Erythroblast (primary cell): ENCODE measurements at regions not wholly inside any gene's neighbourhood (a gene's known extent, or its start where the extent isn't known, plus 50 kb on each side); places are given as distances from the start of the nearest gene placed in this dataset.

Experiments
- GATA1 ChIP-seq: IDR thresholded peaks from 2 replicates; pipeline ENCODE4 v1.6.1; 2011; ENCODE audit warnings: low read depth, mild to moderate bottlenecking, control low read depth, low read length, moderate library complexity
- POLR2A ChIP-seq: IDR thresholded peaks from 2 replicates; pipeline ENCODE4 v1.6.1; 2011; ENCODE audit warnings: mild to moderate bottlenecking, low read length

DNA sequence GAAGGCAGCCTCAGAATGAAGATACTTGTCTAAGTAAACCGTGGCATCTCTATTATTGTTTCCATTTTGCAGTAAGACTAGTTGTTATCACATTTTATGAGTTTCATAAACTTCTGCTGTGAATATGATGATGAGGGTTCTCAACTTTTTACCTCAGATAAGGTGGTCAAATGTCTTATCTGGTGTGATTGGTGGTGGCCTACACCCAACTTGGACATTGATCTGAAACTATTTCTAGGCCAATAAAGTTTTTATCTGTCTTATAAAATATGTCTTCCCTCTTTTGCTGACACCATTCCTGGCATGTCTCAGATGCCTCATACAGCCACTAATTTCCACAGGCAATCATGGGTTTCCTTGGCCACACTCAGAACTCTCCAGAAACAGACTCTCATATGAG lies 480.3 kb upstream of the NR3C2 start:
- TF ChIP-seq POLR2A (no peak), GATA1 (no peak)
